GM08714 (cell line): ENCODE measurements at regions not wholly inside any gene's neighbourhood (a gene's known extent, or its start where the extent isn't known, plus 50 kb on each side); places are given as distances from the start of the nearest gene placed in this dataset.
A peak's percentile ranks its signal among the peaks of the same experiment; 100 is the strongest.
"Not testable (repeated sequence)": the region's sequence is repeated elsewhere in the genome, so short reads cannot be mapped to it uniquely, and the experiment has no call there.

Experiments
- H3K4me3 ChIP-seq: fragments of 200-500 bp; sonication (Bioruptor generic); 2 replicates; pipeline ENCODE4 v1.5.1; 2014; ENCODE audit warnings: mild to moderate bottlenecking, low read length, inconsistent platforms
- ZNF274 ChIP-seq: IDR thresholded peaks from 2 replicates; pipeline ENCODE4 v1.6.1; 2012; ENCODE audit warnings: mild to moderate bottlenecking, low read depth, low read length

DNA sequence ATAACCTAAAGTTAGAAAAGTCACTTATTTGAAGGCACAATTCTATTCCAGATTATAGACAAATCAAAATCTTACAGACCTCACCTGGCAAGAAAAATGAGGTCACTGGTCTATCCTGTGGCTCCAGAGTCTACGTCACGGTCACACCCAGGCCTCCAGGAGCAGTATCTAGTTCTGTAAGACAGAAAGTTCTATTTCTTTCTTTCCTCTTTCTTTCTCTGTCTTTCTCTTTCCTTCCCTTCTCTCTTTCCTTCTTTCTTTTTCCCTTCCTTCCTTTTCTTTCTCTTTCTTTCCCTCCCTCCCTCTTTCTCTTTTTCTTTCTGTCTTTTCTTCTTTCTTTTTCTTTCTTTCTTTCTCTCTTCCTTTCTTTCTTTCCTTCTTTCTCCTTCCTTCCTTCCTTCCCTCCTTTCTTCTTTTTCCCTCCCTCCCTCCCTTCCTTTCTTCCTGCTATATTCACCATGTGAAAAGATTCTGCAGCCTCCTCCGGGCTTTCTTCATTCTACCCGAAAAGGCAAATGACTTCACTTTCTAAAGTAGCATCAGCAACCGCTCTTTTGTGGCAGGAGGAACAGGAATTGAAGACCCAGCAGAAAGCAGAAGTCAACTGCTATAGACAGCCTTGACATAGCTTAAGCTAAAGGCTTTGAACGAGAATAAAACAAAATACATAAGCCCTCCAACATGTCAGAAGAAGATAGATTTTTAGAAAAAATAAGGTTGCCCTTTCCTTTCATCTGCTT is 83.9 kb upstream of the SIRPG start:
- TF ChIP-seq ZNF274, result no peak
- H3K4me3 ChIP-seq, result no peak overlapping the region

DNA sequence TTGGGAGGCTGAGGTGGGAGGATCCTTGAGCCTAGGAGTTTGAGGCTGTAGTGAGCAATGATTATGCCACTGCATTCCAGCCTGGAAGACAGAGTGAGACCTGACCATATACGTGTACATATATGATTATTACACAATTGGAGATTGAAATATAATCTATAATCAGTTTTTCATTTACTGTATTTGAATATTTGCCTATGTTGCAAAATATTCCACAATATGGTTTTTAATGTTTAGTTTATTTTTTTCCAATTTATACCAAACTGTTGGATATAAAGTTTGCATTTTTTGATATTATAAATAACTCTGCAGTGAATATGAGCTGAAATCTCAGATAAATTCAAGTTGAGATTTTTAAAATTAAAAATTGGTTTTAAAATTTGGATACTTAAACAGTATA is 79.6 kb upstream of the SIRPG start:
- no peak overlapping the region for H3K4me3 ChIP-seq
- TF ChIP-seq ZNF274, result no peak

DNA sequence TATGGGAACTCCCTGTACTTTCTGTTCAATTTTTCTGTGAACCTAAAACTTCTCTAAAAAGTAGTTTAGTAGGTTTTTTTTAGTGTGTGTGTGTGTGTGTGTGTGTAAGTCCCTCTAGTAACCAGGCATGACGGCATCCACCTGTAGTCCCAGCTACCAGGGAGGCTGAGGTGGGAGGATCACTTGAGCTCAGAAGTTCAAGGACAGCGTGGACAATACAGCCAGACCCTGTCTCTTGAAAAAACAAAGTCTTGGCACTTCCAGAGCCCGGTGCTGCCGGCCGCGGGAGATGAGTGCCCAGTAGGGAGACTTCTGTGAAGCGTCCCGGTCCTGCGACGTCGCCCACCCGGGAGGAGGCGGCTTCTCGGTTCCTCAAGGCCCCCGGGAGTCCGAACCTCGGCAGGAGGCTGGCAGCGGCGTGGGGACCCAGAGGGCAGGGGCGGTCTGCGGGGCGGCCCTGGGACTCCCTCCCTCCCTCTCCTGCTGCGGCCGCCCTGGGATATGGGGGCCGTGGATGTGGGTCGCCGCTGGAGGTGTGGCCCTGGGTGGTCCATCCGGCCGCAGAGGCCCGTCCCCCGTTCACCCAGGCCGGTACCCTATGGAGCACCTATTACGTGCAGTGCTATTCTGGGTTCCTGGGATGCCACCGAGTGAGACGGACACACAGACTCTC is 78.0 kb upstream of the SIRPG start:
- H3K4me3 ChIP-seq, result no peak overlapping the region
- TF ChIP-seq ZNF274, result no peak

DNA sequence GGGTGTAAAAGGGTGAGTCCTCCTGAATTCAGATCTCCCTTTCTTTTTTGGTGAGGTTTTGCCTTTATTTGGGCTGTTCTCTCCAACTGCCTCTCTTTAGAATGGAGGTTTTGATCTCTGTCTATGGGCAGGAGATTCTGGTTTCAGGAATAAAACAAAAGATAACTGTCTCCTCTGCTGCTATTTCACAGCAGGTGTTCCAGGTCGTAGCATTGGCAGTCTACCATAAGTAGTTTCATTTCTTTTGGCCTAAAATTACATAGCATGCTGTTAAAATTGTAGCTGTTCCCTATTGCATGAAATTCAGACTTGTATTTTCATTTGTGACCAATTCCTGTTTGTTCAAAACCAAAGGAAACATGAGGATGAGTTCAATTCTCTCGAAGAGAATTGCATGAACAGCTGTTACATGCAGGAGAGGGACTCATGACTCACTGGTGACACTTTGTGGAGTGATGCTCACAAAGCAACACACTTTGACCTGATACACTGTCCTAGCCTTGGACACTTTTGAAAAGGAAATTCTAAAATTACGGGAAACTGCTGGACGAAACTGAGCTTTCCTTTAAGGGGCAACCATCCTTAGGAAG is 76.8 kb upstream of the SIRPG start:
- H3K4me3 ChIP-seq, result no peak overlapping the region
- no peak for TF ChIP-seq ZNF274

DNA sequence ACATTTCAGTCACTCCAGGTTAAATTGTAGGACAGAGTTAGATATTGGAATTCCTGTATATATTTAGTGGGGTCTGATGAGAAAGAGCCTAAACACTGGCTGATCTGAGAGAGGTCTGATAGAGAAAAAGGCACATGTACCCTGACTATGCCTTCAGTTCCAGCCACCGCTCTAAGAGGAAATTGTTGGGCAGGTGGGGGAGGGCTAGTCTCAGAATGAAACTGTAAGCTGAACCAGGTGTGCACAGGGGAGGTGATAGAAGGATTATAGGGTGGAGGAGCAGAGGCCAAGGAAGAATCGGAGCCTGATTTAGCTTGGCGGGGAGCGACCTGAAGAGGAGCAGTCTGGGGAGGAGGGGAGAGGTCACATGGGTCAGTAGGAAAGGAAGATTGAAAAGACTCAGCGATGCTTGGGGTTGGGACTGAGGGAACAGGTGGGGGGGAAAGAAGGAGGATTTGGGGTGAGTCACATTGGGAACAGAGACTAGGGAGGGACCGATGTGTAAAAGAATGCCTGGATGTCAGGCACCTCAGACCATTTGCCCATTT is 74.3 kb upstream of the SIRPG start:
- H3K4me3 ChIP-seq, result not testable (repeated sequence)

DNA sequence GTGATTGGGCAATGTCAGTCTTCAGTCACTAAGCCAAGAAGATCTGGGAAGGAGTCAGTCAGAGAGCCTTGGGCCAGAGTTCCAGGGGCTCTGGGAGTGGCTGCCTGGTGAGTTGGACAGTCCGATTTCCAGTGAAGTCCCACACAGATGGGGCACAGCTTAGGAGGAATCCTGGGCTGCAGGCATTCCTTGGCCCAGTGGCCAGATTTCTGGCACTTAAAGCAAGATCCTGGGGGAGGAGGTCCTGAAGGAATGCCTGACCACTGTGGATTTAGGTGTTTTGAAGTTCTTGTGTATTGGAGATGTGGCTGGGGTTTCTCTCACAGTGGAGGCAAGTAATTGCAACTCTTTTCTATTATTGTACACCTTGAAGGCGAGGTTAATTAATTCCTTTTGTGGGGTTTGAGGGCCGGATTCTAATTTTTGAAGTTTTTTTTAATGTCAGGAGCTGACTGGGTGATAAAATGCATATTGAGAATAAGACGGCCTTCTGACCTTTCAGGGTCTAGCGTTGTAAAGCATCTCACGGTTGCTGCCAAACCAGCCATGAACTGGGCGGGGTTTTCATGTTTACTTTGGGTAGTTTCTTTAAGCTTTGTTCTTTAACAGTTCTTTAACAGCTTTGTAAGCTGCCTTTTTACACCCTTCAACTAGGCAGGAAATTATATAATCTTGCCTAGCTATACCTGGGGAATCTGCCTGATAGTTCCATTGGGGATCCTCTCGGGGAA is 73.6 kb upstream of the SIRPG start:
- H3K4me3 ChIP-seq, result not testable (repeated sequence)

DNA sequence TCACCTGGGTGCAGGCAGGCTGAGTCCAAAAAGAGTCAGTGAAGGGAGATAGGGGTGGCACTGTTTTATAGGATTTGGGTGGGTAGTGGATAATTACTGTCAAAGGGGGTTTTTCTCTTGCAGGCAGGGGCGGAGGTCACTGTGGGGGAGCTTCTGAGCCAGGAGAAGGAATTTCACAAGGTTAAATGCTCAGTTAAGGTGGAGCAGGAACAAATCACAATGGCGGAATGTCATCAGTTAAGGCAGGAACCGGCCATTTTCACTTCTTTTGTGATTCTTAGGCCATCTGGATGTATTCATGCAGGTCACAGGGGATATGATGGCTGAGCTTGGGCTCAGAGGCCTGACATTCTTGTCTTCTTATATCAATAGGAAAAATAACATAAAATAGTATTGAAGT is 69.7 kb upstream of the SIRPG start:
- not testable (repeated sequence) for H3K4me3 ChIP-seq

DNA sequence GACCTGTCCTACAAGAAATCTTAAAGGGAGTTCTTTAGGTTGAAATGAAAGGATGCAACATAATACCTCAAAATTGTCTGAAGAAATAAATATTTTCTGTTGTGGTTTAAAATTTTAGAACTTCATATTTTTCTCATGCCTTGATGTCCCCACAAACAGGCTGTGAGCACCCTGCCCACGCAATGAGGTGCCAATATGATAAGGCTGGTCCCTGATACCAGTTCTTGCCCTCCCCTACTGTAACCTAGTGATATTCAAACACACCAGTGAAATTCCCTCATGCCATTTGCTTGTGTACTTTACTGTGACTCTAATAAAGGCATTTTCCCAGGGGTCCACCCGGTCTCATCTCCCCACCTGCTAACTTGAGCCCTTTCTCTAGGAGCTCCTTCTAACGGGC is 67.3 kb upstream of the SIRPG start:
- H3K4me3 ChIP-seq, result no peak overlapping the region
- TF ChIP-seq ZNF274, result no peak

DNA sequence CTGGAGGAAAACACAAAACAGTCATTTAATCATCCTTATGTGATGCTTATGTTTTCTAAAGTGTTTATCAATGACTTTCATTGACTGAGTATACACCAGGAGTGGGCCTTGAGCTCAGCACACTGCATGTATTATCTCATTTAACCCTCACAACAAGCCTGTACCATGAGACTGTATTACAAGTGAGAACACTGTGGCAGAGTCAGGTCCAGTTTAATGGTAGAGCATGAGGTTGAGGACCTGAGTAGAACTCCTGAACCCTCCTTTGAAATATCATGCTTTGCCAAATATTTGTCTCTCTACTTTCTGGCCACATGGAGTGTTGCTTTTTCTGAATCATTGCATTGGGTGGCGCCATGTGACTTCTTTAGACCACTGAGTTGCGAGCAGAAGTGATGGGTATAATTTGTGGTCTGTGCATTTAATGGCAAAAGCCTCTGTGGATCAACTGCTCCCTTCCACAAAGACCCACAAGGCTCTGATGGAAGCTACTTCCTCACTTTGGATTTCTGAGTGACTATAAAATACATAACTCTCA is 65.0 kb upstream of the SIRPG start:
- no peak overlapping the region for H3K4me3 ChIP-seq
- no peak for TF ChIP-seq ZNF274

DNA sequence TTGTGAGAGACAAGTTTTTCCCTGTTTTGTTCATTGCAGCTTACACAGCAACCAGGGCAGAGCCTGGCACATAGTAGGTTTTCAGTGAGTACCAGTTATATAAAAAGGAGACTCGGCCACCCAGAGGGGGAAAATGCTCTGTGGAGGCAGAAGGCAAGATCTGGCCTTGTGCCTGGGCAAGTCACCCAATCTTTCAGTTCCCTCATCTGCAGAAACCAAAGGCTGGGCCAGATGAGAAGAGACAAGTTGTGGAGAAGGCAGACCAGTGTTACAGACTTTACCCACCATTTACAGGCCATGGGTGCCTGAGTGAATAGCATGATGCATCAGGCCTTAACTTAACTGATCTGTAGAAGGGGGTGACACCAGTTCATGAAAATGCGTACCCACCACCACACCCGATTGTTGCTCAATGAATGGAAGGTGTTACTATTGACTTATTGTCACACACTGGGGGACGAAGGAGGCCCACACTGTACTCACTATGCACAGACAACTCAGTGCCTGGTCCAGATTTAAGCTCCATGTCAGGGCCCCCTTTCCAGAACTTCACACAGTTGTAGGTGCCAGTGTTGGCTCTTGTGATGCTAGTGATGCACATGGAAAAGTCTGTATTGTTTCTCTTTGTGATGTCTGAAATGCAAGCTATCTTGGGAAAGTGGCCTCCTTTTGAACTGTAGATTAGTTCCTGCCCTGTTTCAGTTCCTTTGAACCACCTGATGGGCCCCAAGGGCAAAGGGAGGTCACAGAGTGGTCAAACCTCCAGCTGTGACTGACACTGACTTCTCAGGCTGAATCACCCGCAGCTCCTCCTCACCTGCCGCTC is 64.3 kb upstream of the SIRPG start:
- H3K4me3 ChIP-seq, result peak overlapping the region; percentile 9; the same call in 1 of the 2 replicates
- no peak for TF ChIP-seq ZNF274

DNA sequence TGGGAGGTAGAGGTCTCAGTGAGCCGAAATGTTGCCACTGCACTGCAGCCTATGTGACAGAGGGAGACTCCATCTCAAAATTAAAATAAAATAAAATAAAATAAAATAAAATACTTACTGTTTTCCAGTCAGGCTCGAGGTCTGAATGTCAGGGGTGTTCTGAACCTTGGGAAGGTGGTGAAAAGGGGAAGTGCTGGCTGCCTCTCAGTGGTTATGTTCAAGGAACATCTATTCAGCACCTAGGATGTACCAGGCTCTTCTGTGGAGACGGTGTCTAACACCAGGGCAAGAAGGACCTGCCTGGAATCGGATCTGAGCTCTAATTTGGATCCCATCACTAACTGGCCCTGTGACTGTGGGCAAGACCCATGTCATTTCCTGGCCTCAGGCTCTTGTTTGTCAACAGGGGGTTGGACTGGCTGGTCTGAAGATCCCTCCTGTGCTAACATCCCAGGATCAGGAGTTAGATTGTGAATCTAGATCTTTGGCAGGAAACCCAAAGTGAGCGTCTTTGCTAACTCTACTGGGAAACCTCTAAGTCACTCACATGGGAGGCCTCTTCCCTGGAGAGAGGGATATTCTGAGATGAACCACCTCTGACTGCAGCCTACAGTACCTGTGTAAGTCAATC is 63.4 kb upstream of the SIRPG start:
- no peak for TF ChIP-seq ZNF274
- H3K4me3 ChIP-seq, result no peak overlapping the region

DNA sequence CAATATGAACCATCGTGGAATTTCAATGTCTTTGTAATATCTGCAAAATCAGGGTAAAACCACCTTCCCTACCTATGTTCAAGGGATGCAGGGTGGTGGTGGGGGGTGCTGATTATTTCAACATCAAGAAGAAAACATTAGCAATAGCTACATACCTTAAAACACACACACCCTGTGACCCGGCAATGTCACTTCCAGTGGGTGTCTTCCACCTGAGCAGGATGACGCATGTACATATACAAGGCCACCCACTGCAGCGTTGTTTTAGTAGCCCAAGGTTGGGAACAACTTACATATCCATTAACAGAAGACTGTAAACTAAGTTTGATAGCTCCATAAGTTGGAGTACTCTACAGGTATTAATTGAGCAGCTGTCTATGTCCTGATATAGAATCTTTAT is 62.6 kb upstream of the SIRPG start:
- TF ChIP-seq ZNF274, result no peak
- no peak overlapping the region for H3K4me3 ChIP-seq
